HG03066 (cell line): ENCODE measurements at regions not wholly inside any gene's neighbourhood (a gene's known extent, or its start where the extent isn't known, plus 50 kb on each side); places are given as distances from the start of the nearest gene placed in this dataset.

ENCODE experiments used
- ATAC-seq: cut with Tn5 transposase; IDR thresholded peaks from one replicate; pipeline ENCODE4 v1.9.1; 2021; ENCODE audit warnings: low read depth; ENCODE audit not compliant: unreplicated experiment

DNA sequence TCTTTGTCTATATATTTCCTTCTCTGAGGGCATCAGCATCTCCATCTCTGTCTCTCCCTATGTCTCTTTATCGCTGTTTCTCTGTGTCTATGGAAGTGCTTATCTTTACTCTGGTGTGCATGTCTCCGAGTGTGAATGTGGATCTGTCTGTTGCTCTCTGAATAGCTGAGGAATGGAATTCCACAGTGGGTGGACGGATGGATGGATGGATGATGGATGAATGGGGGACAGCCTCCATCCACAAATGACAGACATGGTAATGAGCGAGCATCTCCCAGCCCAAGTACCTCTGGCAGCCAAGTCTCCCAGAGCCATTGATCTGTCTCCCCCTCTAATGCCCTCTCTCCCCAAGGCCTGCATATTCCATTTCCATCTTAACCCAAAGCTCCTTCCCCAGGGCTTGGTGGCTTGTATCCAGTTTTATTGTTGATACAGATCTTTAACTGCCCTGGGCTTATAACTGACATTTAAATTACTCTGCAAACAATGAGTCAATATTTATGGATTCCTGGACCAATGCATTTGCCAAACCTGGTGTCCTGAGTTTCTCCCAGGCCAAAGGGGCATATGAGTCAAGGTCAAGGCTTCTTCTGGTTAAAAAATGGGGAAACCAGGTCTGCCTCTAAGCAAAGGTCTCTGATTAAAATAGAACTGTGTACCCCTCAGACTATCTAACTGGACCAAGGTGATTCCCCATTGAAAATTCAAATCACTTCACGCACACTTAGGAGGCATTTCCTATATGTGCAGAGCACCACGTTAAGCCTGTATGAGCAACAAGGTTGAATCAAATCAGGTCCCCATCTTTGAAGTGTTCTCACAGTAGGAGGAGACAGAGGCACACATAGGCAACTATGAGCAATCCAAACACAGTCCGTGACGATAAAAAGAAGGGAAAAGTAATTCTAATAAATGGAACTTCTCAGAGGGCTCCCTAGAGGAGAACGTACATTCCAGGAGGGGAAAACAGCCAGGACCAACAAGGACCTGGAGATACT lies 109.9 kb downstream of the TLE3 start:
- ATAC-seq: no peak

DNA sequence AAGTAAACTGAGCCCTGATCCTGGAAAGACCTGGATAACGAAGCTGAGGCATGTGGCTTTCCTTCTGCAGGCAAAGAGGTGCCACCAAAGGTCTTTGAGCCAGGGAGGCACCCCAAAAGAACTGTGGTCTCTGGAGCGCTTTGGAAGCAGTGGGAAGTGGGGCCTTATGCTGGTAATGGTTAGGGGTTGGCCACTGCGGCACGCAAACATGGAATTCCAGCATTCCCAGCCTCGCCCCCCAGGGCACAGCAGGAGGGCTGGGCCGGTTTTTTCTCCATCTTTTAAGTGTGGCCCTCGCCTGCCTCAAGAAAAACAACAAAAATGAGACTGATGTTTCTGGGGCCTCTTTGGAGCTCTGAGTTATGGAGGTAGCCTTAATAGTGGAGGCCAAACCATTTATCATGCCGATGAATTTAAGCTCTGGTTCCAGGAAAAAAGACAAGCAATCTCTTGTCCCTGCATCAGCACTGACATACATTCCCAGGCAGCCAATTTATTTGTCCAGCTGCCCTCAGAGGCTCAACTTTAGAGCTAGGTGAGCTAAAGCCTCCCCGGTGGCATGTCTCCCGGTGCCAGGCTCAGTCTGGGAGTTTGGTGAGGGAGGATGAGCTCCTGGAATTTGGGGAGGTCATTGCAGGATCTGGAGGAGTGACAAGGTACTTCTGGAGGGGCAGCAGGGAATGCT lies 109.0 kb downstream of the TLE3 start:
- no peak for ATAC-seq

- no peak for ATAC-seq
These were observed 106.9 kb downstream of the TLE3 start for GRCh38 chr15:69990566-69991421.

DNA sequence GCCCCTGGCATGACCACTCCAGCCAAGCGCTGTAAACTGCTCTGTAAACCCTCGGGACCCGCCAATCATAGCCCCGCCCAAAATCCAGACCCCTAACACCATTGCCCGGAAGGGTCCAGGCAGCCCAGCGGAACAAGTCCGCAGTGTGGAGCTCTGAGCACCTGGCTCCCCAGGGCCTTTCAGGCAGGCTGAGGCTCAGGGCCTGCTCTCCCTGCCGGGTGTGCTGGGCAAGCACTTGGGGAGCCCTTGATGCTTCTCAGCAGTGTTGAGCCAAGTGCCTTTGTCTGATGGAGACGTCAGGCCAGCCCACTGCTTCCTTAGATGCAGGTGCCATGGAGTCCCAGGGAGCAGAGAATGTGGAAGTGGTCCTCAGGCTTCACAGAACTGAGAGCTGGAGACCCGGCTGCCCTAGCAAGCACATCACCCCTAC lies 106.2 kb downstream of the TLE3 start:
- no peak for ATAC-seq

DNA sequence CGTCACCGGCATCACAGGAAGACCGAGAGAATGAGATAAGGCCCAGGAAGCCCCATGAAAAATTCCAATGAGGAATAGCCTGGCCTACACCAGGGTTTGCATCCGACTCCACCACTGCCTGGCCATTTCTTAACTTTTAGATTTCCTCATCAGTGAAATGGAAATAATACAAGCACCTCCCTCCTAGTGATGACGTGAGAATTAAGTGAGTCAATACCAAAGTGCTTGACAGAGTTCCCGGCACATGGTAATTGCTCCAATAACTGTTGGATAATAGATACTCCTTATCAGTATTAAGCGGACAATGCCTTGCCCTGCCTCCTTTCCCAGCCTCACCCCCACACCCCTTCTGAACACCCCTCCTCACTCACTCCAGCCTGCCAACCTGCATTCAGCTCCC lies 105.4 kb downstream of the TLE3 start:
- ATAC-seq: no peak

GRCh38 chr15:69994429-69995205 lies 103.1 kb downstream of the TLE3 start:
- ATAC-seq: no peak

GRCh38 chr15:69996321-69997160 lies 101.2 kb downstream of the TLE3 start:
- ATAC-seq: no peak

- ATAC-seq: no peak
These were observed 100.6 kb downstream of the TLE3 start for GRCh38 chr15:69997161-69997485.
